GM12878 (cell line): ENCODE measurements at regions not wholly inside any gene's neighbourhood (a gene's known extent, or its start where the extent isn't known, plus 50 kb on each side); places are given as distances from the start of the nearest gene placed in this dataset.

Source experiments
- ATAC-seq: fragments of 200-7000 bp; cut with Tn5 transposase; 3 replicates; pipeline ENCODE4 v1.9.1; 2020; ENCODE audit warnings: mild to moderate bottlenecking, moderate library complexity
- BruUV-seq: library from RNA; stranded (reverse); fragments of 400-500 nt; replicated peaks from 2 replicates; lab custom pipeline; 2021; lab: Mats Ljungman, UMichigan
- CTCF ChIA-PET: fragments of 300-600 bp; sonication (Branson Sonifier 250); formaldehyde crosslinking; extraction: SDS; loops from one replicate; lab custom pipeline; 2021; ENCODE audit warnings: inconsistent platforms; lab: Yijun Ruan, JAX
- POLR2A ChIA-PET: fragments of 350-600 bp; formaldehyde crosslinking; extraction: SDS; loops from one replicate; lab custom pipeline; 2021; ENCODE audit warnings: inconsistent platforms; lab: Charles Lee
- RAD21 ChIA-PET: fragments of 300-600 bp; sonication (Branson Sonifier 250); formaldehyde crosslinking; loops from one replicate; lab custom pipeline; 2023; ENCODE audit warnings: antibody characterized with exemption; ENCODE audit not compliant: unreplicated experiment; lab: Charles Lee
- SMC1A ChIA-PET: fragments of 300-600 bp; sonication (Branson Sonifier 250); formaldehyde crosslinking; loops from one replicate; lab custom pipeline; 2023; ENCODE audit not compliant: unreplicated experiment, uncharacterized antibody; lab: Charles Lee
- DNase-seq: peaks from one replicate; pipeline ENCODE4 v3.0.0-alpha.2; 2011; ENCODE audit warnings: low read depth, low spot score
- FAIRE-seq: peaks from 3 replicates; lab custom pipeline; 2011; peaks lifted over from hg19 to GRCh38; lab: Jason Lieb, UNC
- H2AFZ ChIP-seq: 2 replicates; pipeline ENCODE4 v1.6.0; 2011; ENCODE audit warnings: low read depth, low read length, control low read depth; ENCODE audit not compliant: control insufficient read depth
- H3K27ac ChIP-seq: 2 replicates; pipeline ENCODE4 v1.5.1; 2011; ENCODE audit warnings: control low read depth; ENCODE audit not compliant: control insufficient read depth, insufficient read depth
- H3K27me3 ChIP-seq, 2 experiments: replicated peaks in 1 of 2; 2 replicates each; pipeline versions ENCODE4 v1.6.0 to v1.6.1; 2011; ENCODE audit warnings: low read length in 1 of 2; ENCODE audit not compliant: control insufficient read depth in 2 of 2, insufficient read depth in 2 of 2
- H3K36me3 ChIP-seq, 2 experiments: 2 replicates each; pipeline ENCODE4 v1.5.1; 2011; ENCODE audit warnings: low read length in 1 of 2; ENCODE audit not compliant: control insufficient read depth in 2 of 2, insufficient read depth in 2 of 2
- H3K4me1 ChIP-seq: 2 replicates; pipeline ENCODE4 v1.6.1; 2011; ENCODE audit warnings: mild to moderate bottlenecking, low read length, moderate library complexity, mixed read lengths; ENCODE audit not compliant: control insufficient read depth, insufficient read depth
- H3K4me2 ChIP-seq: 2 replicates; pipeline ENCODE4 v1.6.0; 2011; ENCODE audit warnings: control low read depth; ENCODE audit not compliant: control insufficient read depth, insufficient read depth
- H3K4me3 ChIP-seq: fragments of 200-600 bp; sonication (generic); 2 replicates; pipeline ENCODE4 v1.5.1; 2016
- H3K79me2 ChIP-seq: 2 replicates; pipeline ENCODE4 v1.6.0; 2011; ENCODE audit warnings: low read length; ENCODE audit not compliant: control insufficient read depth, insufficient read depth
- H3K9ac ChIP-seq: 2 replicates; pipeline ENCODE4 v1.8.0; 2011; ENCODE audit warnings: low read length, control low read depth, mixed read lengths; ENCODE audit not compliant: control insufficient read depth, insufficient read depth
- H3K9me3 ChIP-seq: replicated peaks from 3 replicates; pipeline ENCODE4 v1.5.1; 2011; ENCODE audit warnings: mild to moderate bottlenecking, low read length; ENCODE audit not compliant: control insufficient read depth, insufficient read depth
- H4K20me1 ChIP-seq: 2 replicates; pipeline ENCODE4 v1.6.0; 2011; ENCODE audit not compliant: control insufficient read depth, insufficient read depth
- BMI1 ChIP-seq: fragments of 450-650 bp; IDR thresholded peaks from 2 replicates; pipeline ENCODE4 v1.6.1; 2016; ENCODE audit warnings: mild to moderate bottlenecking, moderate library complexity, borderline replicate concordance
- HDGF ChIP-seq: fragments of 450-650 bp; IDR thresholded peaks from 2 replicates; pipeline ENCODE4 v1.6.1; 2016; ENCODE audit warnings: antibody characterized with exemption
- IRF4 ChIP-seq: IDR thresholded peaks from 2 replicates; pipeline ENCODE4 v1.6.1; 2011; ENCODE audit warnings: low read depth, low read length
- JUND ChIP-seq: IDR thresholded peaks from 2 replicates; pipeline ENCODE4 v1.6.1; 2012; ENCODE audit warnings: low read depth, mild to moderate bottlenecking, low read length, improper control_type of control experiment, moderate library complexity
- NBN ChIP-seq: fragments of 450-650 bp; IDR thresholded peaks from 2 replicates; pipeline ENCODE4 v1.6.1; 2016
- NFIC ChIP-seq: IDR thresholded peaks from 2 replicates; pipeline ENCODE4 v1.6.1; 2012; ENCODE audit warnings: low read depth, mild to moderate bottlenecking, inconsistent platforms, low read length, moderate library complexity
- RUNX3 ChIP-seq: IDR thresholded peaks from 2 replicates; pipeline ENCODE4 v1.6.1; 2012; ENCODE audit warnings: low read length, inconsistent platforms
- SUZ12 ChIP-seq: fragments of 200-600 bp; sonication (generic); IDR thresholded peaks from one replicate; pipeline ENCODE4 v1.6.1; 2018; ENCODE audit warnings: antibody characterized with exemption, mild to moderate bottlenecking; ENCODE audit not compliant: unreplicated experiment
- TCF3 ChIP-seq: IDR thresholded peaks from 2 replicates; pipeline ENCODE4 v1.6.1; 2012; ENCODE audit warnings: low read depth, mild to moderate bottlenecking, low read length, borderline replicate concordance; ENCODE audit not compliant: insufficient read depth
- USF1 ChIP-seq: IDR thresholded peaks from 2 replicates; pipeline ENCODE4 v1.6.1; 2011; ENCODE audit warnings: borderline replicate concordance, low read depth, mild to moderate bottlenecking, moderate library complexity, mixed read lengths, low read length; ENCODE audit not compliant: insufficient read depth; ENCODE audit errors: extremely low read length
- ZNF217 ChIP-seq: fragments of 450-650 bp; IDR thresholded peaks from 2 replicates; pipeline ENCODE4 v1.6.1; 2017; ENCODE audit warnings: antibody characterized with exemption, mild to moderate bottlenecking
- WGBS: methylation state at CpG from one replicate; pipeline ENCODE4 v1.1.6; 2016; ENCODE audit warnings: low lambda C conversion rate; ENCODE audit not compliant: insufficient replicate concordance, insufficient coverage; ENCODE audit errors: missing lambda C conversion rate; 5-methylcytosine and 5-hydroxymethylcytosine counted together
- in situ Hi-C: fragments of 300-500 bp; cut with MboI; formaldehyde crosslinking; loops from 9 replicates; pipeline ENCODE4 v1.14.3; 2018; ENCODE audit warnings: mixed read lengths
- intact Hi-C: fragments of 100-400 bp; cut with micrococcal nuclease; formaldehyde crosslinking; loops from one replicate; pipeline ENCODE4 v1.14.2; 2022; ENCODE audit not compliant: unreplicated experiment
- TF ChIP-seq, protein P1 (sequence below): IDR thresholded peaks from 2 replicates; pipeline ENCODE4 v1.6.1; 2012; ENCODE audit warnings: low read depth, low read length, improper control_type of control experiment
- TF ChIP-seq, protein P2 (sequence below): fragments of 450-650 bp; IDR thresholded peaks from 2 replicates; pipeline ENCODE4 v1.6.1; 2018; ENCODE audit warnings: borderline replicate concordance, mild to moderate bottlenecking; ENCODE audit not compliant: partially characterized antibody
- TF ChIP-seq, protein P3 (sequence below): fragments of 450-650 bp; IDR thresholded peaks from 2 replicates; pipeline ENCODE4 v1.6.1; 2014; ENCODE audit warnings: mild to moderate bottlenecking
- TF ChIP-seq, protein P4 (sequence below): fragments of 450-650 bp; IDR thresholded peaks from 2 replicates; pipeline ENCODE4 v1.6.1; 2017; ENCODE audit warnings: mild to moderate bottlenecking, low read depth, inconsistent platforms; ENCODE audit not compliant: poor library complexity, severe bottlenecking
- TF ChIP-seq, protein P5 (sequence below): fragments of 450-650 bp; IDR thresholded peaks from 2 replicates; pipeline ENCODE4 v1.6.1; 2017; ENCODE audit warnings: antibody characterized with exemption, mild to moderate bottlenecking, moderate library complexity

- CTCF ChIA-PET = no interaction called here
- no peak overlapping the region for H2AFZ ChIP-seq
- TF ChIP-seq HDGF (no peak), ZNF217 (no peak), BMI1 (no peak), RUNX3 (no peak), IRF4 (no peak), SUZ12 (no peak), NBN (no peak), USF1 (no peak), TCF3 (no peak), NFIC (no peak), JUND (no peak)
- TF ChIP-seq, protein P1, sequence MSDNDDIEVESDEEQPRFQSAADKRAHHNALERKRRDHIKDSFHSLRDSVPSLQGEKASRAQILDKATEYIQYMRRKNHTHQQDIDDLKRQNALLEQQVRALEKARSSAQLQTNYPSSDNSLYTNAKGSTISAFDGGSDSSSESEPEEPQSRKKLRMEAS = no peak
- TF ChIP-seq, protein P2, sequence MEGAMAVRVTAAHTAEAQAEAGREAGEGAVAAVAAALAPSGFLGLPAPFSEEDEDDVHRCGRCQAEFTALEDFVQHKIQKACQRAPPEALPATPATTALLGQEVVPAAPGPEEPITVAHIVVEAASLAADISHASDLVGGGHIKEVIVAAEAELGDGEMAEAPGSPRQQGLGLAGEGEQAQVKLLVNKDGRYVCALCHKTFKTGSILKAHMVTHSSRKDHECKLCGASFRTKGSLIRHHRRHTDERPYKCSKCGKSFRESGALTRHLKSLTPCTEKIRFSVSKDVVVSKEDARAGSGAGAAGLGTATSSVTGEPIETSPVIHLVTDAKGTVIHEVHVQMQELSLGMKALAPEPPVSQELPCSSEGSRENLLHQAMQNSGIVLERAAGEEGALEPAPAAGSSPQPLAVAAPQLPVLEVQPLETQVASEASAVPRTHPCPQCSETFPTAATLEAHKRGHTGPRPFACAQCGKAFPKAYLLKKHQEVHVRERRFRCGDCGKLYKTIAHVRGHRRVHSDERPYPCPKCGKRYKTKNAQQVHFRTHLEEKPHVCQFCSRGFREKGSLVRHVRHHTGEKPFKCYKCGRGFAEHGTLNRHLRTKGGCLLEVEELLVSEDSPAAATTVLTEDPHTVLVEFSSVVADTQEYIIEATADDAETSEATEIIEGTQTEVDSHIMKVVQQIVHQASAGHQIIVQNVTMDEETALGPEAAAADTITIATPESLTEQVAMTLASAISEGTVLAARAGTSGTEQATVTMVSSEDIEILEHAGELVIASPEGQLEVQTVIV = no peak
- TF ChIP-seq, protein P3, sequence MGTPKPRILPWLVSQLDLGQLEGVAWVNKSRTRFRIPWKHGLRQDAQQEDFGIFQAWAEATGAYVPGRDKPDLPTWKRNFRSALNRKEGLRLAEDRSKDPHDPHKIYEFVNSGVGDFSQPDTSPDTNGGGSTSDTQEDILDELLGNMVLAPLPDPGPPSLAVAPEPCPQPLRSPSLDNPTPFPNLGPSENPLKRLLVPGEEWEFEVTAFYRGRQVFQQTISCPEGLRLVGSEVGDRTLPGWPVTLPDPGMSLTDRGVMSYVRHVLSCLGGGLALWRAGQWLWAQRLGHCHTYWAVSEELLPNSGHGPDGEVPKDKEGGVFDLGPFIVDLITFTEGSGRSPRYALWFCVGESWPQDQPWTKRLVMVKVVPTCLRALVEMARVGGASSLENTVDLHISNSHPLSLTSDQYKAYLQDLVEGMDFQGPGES = no peak
- TF ChIP-seq, protein P4, sequence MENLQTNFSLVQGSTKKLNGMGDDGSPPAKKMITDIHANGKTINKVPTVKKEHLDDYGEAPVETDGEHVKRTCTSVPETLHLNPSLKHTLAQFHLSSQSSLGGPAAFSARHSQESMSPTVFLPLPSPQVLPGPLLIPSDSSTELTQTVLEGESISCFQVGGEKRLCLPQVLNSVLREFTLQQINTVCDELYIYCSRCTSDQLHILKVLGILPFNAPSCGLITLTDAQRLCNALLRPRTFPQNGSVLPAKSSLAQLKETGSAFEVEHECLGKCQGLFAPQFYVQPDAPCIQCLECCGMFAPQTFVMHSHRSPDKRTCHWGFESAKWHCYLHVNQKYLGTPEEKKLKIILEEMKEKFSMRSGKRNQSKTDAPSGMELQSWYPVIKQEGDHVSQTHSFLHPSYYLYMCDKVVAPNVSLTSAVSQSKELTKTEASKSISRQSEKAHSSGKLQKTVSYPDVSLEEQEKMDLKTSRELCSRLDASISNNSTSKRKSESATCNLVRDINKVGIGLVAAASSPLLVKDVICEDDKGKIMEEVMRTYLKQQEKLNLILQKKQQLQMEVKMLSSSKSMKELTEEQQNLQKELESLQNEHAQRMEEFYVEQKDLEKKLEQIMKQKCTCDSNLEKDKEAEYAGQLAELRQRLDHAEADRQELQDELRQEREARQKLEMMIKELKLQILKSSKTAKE = no peak
- TF ChIP-seq, protein P5, sequence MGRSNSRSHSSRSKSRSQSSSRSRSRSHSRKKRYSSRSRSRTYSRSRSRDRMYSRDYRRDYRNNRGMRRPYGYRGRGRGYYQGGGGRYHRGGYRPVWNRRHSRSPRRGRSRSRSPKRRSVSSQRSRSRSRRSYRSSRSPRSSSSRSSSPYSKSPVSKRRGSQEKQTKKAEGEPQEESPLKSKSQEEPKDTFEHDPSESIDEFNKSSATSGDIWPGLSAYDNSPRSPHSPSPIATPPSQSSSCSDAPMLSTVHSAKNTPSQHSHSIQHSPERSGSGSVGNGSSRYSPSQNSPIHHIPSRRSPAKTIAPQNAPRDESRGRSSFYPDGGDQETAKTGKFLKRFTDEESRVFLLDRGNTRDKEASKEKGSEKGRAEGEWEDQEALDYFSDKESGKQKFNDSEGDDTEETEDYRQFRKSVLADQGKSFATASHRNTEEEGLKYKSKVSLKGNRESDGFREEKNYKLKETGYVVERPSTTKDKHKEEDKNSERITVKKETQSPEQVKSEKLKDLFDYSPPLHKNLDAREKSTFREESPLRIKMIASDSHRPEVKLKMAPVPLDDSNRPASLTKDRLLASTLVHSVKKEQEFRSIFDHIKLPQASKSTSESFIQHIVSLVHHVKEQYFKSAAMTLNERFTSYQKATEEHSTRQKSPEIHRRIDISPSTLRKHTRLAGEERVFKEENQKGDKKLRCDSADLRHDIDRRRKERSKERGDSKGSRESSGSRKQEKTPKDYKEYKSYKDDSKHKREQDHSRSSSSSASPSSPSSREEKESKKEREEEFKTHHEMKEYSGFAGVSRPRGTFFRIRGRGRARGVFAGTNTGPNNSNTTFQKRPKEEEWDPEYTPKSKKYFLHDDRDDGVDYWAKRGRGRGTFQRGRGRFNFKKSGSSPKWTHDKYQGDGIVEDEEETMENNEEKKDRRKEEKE = no peak
- TF ChIP-seq, all 136 proteins: peak for 0
- H3K36me3 ChIP-seq = no peaks in the 10 kb centered on the region
- intact Hi-C loops = no loop called here
- H3K79me2 ChIP-seq = no peaks in the 10 kb centered on the region
- H3K4me3 ChIP-seq = no peak overlapping the region
- no peaks in the 10 kb centered on the region for H3K4me1 ChIP-seq
- WGBS = 16% methylated on average over 2 of the region's 2 CpGs
- no peaks in the 10 kb centered on the region for H4K20me1 ChIP-seq
- in situ Hi-C loops = no loop called here
- RAD21 ChIA-PET = no interaction called here
- POLR2A ChIA-PET = no interaction called here
- BruUV-seq = no TSS peak
- FAIRE-seq (no peak), ATAC-seq (no peak), DNase-seq (no peak)
- no peaks in the 10 kb centered on the region for H3K9me3 ChIP-seq
- no peak overlapping the region for H3K4me2 ChIP-seq
- H3K27me3 ChIP-seq = no peaks in the 10 kb centered on the region
- no peak overlapping the region for H3K27ac ChIP-seq
- SMC1A ChIA-PET = no interaction called here
- no peak overlapping the region for H3K9ac ChIP-seq
These were observed 390.0 kb upstream of the PCSK5 start for GRCh38 chr9:75500479-75500878.
